ENCODE measurements at regions not wholly inside any gene's neighbourhood (a gene's known extent, or its start where the extent isn't known, plus 50 kb on each side); places are given as distances from the start of the nearest gene placed in this dataset.

- DNase-seq (ENCODE audit: low spot score) (no peak), FAIRE-seq (no peak), ATAC-seq (no peak)
- Histone ChIP-seq H3K27ac (ENCODE audit: extremely low read length, insufficient read depth, low read length) (no peak overlapping the region), H3K9me3 (ENCODE audit: low read length) (peaks cover 13% of the 10 kb centered on the region), H2AFZ (ENCODE audit: low read length) (no peak overlapping the region), H3K4me1 (ENCODE audit: insufficient read depth, low read length) (no peaks in the 10 kb centered on the region), H3K4me3 (replicated peaks in 1 of 3; ENCODE audit: insufficient read depth in 1 of 3, low read depth in 2 of 3, low read length in 3 of 3) (no peak overlapping the region), H3K36me3 (replicated peaks in 1 of 2; ENCODE audit: control insufficient read depth in 1 of 2, insufficient read depth in 2 of 2, low read length in 2 of 2) (no peaks in the 10 kb centered on the region), H3K27me3 (ENCODE audit: control insufficient read depth in 1 of 2, insufficient read depth in 2 of 2, low read length in 2 of 2) (peaks cover 0 to 5% of the 10 kb centered on the region in 2 experiments; a peak in 2 of 5 replicates), H3K79me2 (ENCODE audit: insufficient read depth, low read length) (no peaks in the 10 kb centered on the region), H3K4me2 (ENCODE audit: low read depth, low read length) (no peak overlapping the region), H4K20me1 (ENCODE audit: insufficient read depth, low read length) (no peaks in the 10 kb centered on the region), H3K9ac (ENCODE audit: insufficient read depth, low read depth, low read length) (no peak overlapping the region)
- BruUV-seq (replicated peaks) = no TSS peak
- no peak for TF ChIP-seq ZNF484 (CRISPR knock-in tag; IDR thresholded peaks at IDR 0.05; ENCODE audit: borderline replicate concordance, low read depth)
- TF ChIP-seq ZNF101 (CRISPR knock-in tag; IDR thresholded peaks at IDR 0.05; ENCODE audit: borderline replicate concordance, low read depth) = no peak
- no peak for TF ChIP-seq ZNF572 (CRISPR knock-in tag; IDR thresholded peaks at IDR 0.05)
- no peak for TF ChIP-seq ZNF44 (CRISPR knock-in tag; IDR thresholded peaks at IDR 0.05)
- no peak for TF ChIP-seq HOXA5 (CRISPR knock-in tag; IDR thresholded peaks at IDR 0.05)
- no peak for TF ChIP-seq ZNF281 (CRISPR knock-in tag; IDR thresholded peaks at IDR 0.05; ENCODE audit: borderline replicate concordance)
- TF ChIP-seq CAMTA2 (CRISPR knock-in tag; IDR thresholded peaks at IDR 0.05; ENCODE audit: borderline replicate concordance) = no peak
- no peak for TF ChIP-seq ZKSCAN1 (IDR thresholded peaks at IDR 0.05; ENCODE audit: low read length)
- no peak for TF ChIP-seq YEATS4 (CRISPR knock-in tag; IDR thresholded peaks at IDR 0.05; ENCODE audit: borderline replicate concordance)
- no peak for TF ChIP-seq RBM22 (optimal IDR thresholded peaks at IDR 0.05; ENCODE audit: low read length)
- no peak for TF ChIP-seq DPF2 (CRISPR knock-in tag; IDR thresholded peaks at IDR 0.05; ENCODE audit: borderline replicate concordance, low read depth)
- TF ChIP-seq SMARCC2 (IDR thresholded peaks at IDR 0.05) = no peak
- TF ChIP-seq SIX4 (CRISPR knock-in tag; IDR thresholded peaks at IDR 0.05) = no peak
- no peak for TF ChIP-seq ZXDC (CRISPR knock-in tag; IDR thresholded peaks at IDR 0.05)
- TF ChIP-seq ZBTB43 (CRISPR knock-in tag; conservative IDR thresholded peaks at IDR 0.05) = no peak
- no peak for TF ChIP-seq EP300 (IDR thresholded peaks at IDR 0.05; ENCODE audit: low read depth in 2 of 2, low read length in 2 of 2)
- no peak for TF ChIP-seq EP300 (CRISPR knock-in tag; IDR thresholded peaks at IDR 0.05; ENCODE audit: borderline replicate concordance)
- TF ChIP-seq ZFAT (CRISPR knock-in tag; conservative IDR thresholded peaks at IDR 0.05) = no peak
- TF ChIP-seq AGO1 (IDR thresholded peaks at IDR 0.05; ENCODE audit: low read depth, low read length, poor library complexity, severe bottlenecking) = no peak
- TF ChIP-seq ZNF232 (CRISPR knock-in tag; IDR thresholded peaks at IDR 0.05; ENCODE audit: borderline replicate concordance) = no peak
- 0% methylated on average over 2 of the region's 2 CpGs for WGBS (ENCODE audit: low lambda C conversion rate)
- POLR2A ChIA-PET = no interaction called here
- CTCF ChIA-PET (ENCODE audit: low intra/inter-chr PET ratio, low total read pairs) = no interaction called here
- in situ Hi-C loops (cut with HindIII; ENCODE audit: extremely low pct_ligation_motif_present, low pct_unique_long_range_greater_than_20kb) (no loop called here), intact Hi-C loops (cut with micrococcal nuclease; ENCODE audit: unreplicated experiment) (no loop called here)
Measured at GRCh38 chr20:43778375-43778774, 51.6 kb upstream of the GTSF1L start.

Data from HepG2 (cell line).